Liver (tissue), 3 donors: ENCODE measurements at regions not wholly inside any gene's neighbourhood (a gene's known extent, or its start where the extent isn't known, plus 50 kb on each side); places are given as distances from the start of the nearest gene placed in this dataset.

Experiments used
- ATF3 ChIP-seq: IDR thresholded peaks from 2 replicates; pipeline ENCODE4 v1.6.1; 2016; ENCODE audit warnings: antibody characterized with exemption
- CTCF ChIP-seq: fragments of 150-350 bp; IDR thresholded peaks from 2 replicates; pipeline ENCODE4 v1.5.1; 2017; ENCODE audit warnings: improper control_type of control experiment, low read depth, low read length; ENCODE audit not compliant: missing input control
- EGR1 ChIP-seq, 2 donors: IDR thresholded peaks; 2 replicates each; pipeline ENCODE4 v1.6.1; 2016 to 2018; ENCODE audit warnings: antibody characterized with exemption in 2 of 2, low read depth in 2 of 2
- FOXA1 ChIP-seq: IDR thresholded peaks from 2 replicates; pipeline ENCODE4 v1.6.1; 2016; ENCODE audit warnings: antibody characterized with exemption
- GABPA ChIP-seq, 2 donors: IDR thresholded peaks in 1 of 2; conservative IDR thresholded peaks in 1 of 2; 2 replicates each; pipeline ENCODE4 v1.6.1; 2016; ENCODE audit warnings: antibody characterized with exemption in 2 of 2, mild to moderate bottlenecking in 1 of 2, moderate library complexity in 1 of 2
- JUND ChIP-seq, 2 donors: IDR thresholded peaks; 2 replicates each; pipeline ENCODE4 v1.6.1; 2016; ENCODE audit warnings: antibody characterized with exemption in 2 of 2
- RAD21 ChIP-seq, 2 donors: IDR thresholded peaks; 2 replicates each; pipeline ENCODE4 v1.6.1; 2016; ENCODE audit warnings: antibody characterized with exemption in 2 of 2, mild to moderate bottlenecking in 2 of 2
- SP1 ChIP-seq: IDR thresholded peaks from 2 replicates; pipeline ENCODE4 v1.6.1; 2018; ENCODE audit warnings: antibody characterized with exemption, mild to moderate bottlenecking
- TAF1 ChIP-seq: conservative IDR thresholded peaks from 2 replicates; pipeline ENCODE4 v1.6.1; 2016; ENCODE audit warnings: antibody characterized with exemption, mild to moderate bottlenecking
- ZBTB33 ChIP-seq: IDR thresholded peaks from 2 replicates; pipeline ENCODE4 v1.6.1; 2016; ENCODE audit warnings: antibody characterized with exemption
- TF ChIP-seq, protein P1 (sequence below): IDR thresholded peaks from 2 replicates; pipeline ENCODE4 v1.6.1; 2016; ENCODE audit warnings: antibody characterized with exemption
- TF ChIP-seq, protein P2 (sequence below): IDR thresholded peaks from 2 replicates; pipeline ENCODE4 v1.6.1; 2016; ENCODE audit warnings: antibody characterized with exemption, mild to moderate bottlenecking
- donor health status: healthy.
- donor health status: healthy.

- no peak for TF ChIP-seq GABPA (IDR thresholded peaks at IDR 0.05 in 1 of 2, conservative IDR thresholded peaks at IDR 0.05 in 1 of 2)
- no peak for TF ChIP-seq ZBTB33
- TF ChIP-seq CTCF, result no peak
- no peak for TF ChIP-seq TAF1
- TF ChIP-seq, protein P1, sequence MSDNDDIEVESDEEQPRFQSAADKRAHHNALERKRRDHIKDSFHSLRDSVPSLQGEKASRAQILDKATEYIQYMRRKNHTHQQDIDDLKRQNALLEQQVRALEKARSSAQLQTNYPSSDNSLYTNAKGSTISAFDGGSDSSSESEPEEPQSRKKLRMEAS, result no peak
- TF ChIP-seq ATF3, result no peak
- TF ChIP-seq, protein P2, sequence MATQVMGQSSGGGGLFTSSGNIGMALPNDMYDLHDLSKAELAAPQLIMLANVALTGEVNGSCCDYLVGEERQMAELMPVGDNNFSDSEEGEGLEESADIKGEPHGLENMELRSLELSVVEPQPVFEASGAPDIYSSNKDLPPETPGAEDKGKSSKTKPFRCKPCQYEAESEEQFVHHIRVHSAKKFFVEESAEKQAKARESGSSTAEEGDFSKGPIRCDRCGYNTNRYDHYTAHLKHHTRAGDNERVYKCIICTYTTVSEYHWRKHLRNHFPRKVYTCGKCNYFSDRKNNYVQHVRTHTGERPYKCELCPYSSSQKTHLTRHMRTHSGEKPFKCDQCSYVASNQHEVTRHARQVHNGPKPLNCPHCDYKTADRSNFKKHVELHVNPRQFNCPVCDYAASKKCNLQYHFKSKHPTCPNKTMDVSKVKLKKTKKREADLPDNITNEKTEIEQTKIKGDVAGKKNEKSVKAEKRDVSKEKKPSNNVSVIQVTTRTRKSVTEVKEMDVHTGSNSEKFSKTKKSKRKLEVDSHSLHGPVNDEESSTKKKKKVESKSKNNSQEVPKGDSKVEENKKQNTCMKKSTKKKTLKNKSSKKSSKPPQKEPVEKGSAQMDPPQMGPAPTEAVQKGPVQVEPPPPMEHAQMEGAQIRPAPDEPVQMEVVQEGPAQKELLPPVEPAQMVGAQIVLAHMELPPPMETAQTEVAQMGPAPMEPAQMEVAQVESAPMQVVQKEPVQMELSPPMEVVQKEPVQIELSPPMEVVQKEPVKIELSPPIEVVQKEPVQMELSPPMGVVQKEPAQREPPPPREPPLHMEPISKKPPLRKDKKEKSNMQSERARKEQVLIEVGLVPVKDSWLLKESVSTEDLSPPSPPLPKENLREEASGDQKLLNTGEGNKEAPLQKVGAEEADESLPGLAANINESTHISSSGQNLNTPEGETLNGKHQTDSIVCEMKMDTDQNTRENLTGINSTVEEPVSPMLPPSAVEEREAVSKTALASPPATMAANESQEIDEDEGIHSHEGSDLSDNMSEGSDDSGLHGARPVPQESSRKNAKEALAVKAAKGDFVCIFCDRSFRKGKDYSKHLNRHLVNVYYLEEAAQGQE, result no peak
- TF ChIP-seq JUND (IDR thresholded peaks at IDR 0.05), result no peak
- TF ChIP-seq FOXA1, result no peak
- TF ChIP-seq RAD21 (IDR thresholded peaks at IDR 0.05), result no peak
- TF ChIP-seq EGR1 (IDR thresholded peaks at IDR 0.05; ENCODE audit: low read depth in 2 of 2), result no peak
- no peak for TF ChIP-seq SP1
Measured at GRCh38 chr3:11948866-11949265, 55.3 kb upstream of the SYN2 start.
